Astrocyte of the cerebellum (primary cell): ENCODE measurements at regions not wholly inside any gene's neighbourhood (a gene's known extent, or its start where the extent isn't known, plus 50 kb on each side); places are given as distances from the start of the nearest gene placed in this dataset.
"Not testable (repeated sequence)": the region's sequence is repeated elsewhere in the genome, so short reads cannot be mapped to it uniquely, and the experiment has no call there.

Experiments
- DNase-seq: peaks from one replicate; pipeline ENCODE4 v3.0.0-alpha.2; 2011; ENCODE audit warnings: low read depth
- H3K4me3 ChIP-seq: 2 replicates; pipeline ENCODE4 v1.5.1; 2011; ENCODE audit warnings: mild to moderate bottlenecking, low read depth, low read length, moderate library complexity
- in situ Hi-C: cut with HindIII; loops from 2 replicates; pipeline ENCODE4 v1.10.0; 2017; ENCODE audit warnings: low sequenced_read_pairs
- TF ChIP-seq, protein P1 (sequence below): IDR thresholded peaks from 2 replicates; pipeline ENCODE4 v1.5.1; 2012; ENCODE audit warnings: low read length, low read depth, moderate library complexity, mild to moderate bottlenecking; ENCODE audit errors: missing control alignments

GRCh38 chrX:66110112-66110511, 53.9 kb upstream of the HEPH start:
- no peak for DNase-seq
- in situ Hi-C loops = no loop called here
- no peak overlapping the region for H3K4me3 ChIP-seq
- TF ChIP-seq, protein P1, sequence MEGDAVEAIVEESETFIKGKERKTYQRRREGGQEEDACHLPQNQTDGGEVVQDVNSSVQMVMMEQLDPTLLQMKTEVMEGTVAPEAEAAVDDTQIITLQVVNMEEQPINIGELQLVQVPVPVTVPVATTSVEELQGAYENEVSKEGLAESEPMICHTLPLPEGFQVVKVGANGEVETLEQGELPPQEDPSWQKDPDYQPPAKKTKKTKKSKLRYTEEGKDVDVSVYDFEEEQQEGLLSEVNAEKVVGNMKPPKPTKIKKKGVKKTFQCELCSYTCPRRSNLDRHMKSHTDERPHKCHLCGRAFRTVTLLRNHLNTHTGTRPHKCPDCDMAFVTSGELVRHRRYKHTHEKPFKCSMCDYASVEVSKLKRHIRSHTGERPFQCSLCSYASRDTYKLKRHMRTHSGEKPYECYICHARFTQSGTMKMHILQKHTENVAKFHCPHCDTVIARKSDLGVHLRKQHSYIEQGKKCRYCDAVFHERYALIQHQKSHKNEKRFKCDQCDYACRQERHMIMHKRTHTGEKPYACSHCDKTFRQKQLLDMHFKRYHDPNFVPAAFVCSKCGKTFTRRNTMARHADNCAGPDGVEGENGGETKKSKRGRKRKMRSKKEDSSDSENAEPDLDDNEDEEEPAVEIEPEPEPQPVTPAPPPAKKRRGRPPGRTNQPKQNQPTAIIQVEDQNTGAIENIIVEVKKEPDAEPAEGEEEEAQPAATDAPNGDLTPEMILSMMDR = peak; percentile 14

GRCh38 chrX:66107860-66108259, 56.2 kb upstream of the HEPH start:
- in situ Hi-C loops, H3K4me3 ChIP-seq, DNase-seq: not testable (repeated sequence)

GRCh38 chrX:66102398-66102797, 61.6 kb upstream of the HEPH start:
- in situ Hi-C loops, DNase-seq, H3K4me3 ChIP-seq: not testable (repeated sequence)

- TF ChIP-seq, protein P1 = no peak
- no peak overlapping the region for H3K4me3 ChIP-seq
- in situ Hi-C loops = no loop called here
- DNase-seq = no peak
Observed at GRCh38 chrX:66098162-66098561, 58.3 kb upstream of the VSIG4 start.

DNA sequence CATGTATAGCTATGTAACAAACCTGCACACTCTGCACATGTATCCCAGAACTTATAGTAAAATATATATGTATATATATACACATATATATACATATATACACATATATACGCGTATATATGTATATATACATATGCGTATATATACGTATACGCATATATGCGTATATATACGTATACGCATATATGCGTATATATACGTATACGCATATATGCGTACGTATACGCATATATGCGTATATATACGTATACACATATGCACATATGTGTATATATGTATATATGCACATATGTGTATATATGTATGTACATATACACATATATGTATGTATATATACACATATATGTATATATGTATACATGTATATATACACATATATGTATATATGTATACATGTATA, 57.1 kb upstream of the VSIG4 start:
- H3K4me3 ChIP-seq, in situ Hi-C loops: not testable (repeated sequence)

GRCh38 chrX:66090004-66090403, 50.1 kb upstream of the VSIG4 start:
- DNase-seq, in situ Hi-C loops, H3K4me3 ChIP-seq: not testable (repeated sequence)

More for the DNA sequence above, 57.1 kb upstream of the VSIG4 start:
- not testable (repeated sequence) for DNase-seq
